Body of pancreas (tissue), 4 donors: ENCODE measurements at regions not wholly inside any gene's neighbourhood (a gene's known extent, or its start where the extent isn't known, plus 50 kb on each side); places are given as distances from the start of the nearest gene placed in this dataset.

ENCODE experiments used
- ATAC-seq: fragments of 150-250 bp; one replicate; pipeline ENCODE4 v1.9.1; 2016
- DNase-seq, 4 donors: peaks; one replicate each; pipeline ENCODE4 v3.0.0-alpha.2; 2019
- H3K27ac ChIP-seq, 4 donors: fragments of 200-600 bp; sonication (generic); 1 replicate in 3 of 4; 2 replicates in 1 of 4; pipeline versions ENCODE4 v1.5.1 to v1.6.1; 2016 to 2019; ENCODE audit warnings: mild to moderate bottlenecking in 1 of 4, mixed read lengths in 1 of 4, moderate library complexity in 1 of 4
- H3K27me3 ChIP-seq, 2 donors: fragments of 200-600 bp; sonication (generic); one replicate each; pipeline ENCODE4 v1.6.0; 2016; ENCODE audit warnings: mild to moderate bottlenecking in 1 of 2
- H3K36me3 ChIP-seq, 2 donors: fragments of 200-600 bp; sonication (generic); replicated peaks in 1 of 2; 2 replicates each; pipeline ENCODE4 v1.5.1; 2016; ENCODE audit warnings: low read depth in 2 of 2; ENCODE audit not compliant: insufficient read depth in 1 of 2
- H3K4me1 ChIP-seq: fragments of 200-600 bp; sonication (generic); one replicate; pipeline ENCODE4 v1.6.0; 2016
- H3K4me3 ChIP-seq, 2 donors: fragments of 200-600 bp; sonication (generic); 1 replicate in 1 of 2; 2 replicates in 1 of 2; pipeline ENCODE4 v1.5.1; 2016 to 2019
- H3K9me3 ChIP-seq, 3 donors: fragments of 200-600 bp; sonication (generic); 1 replicate in 2 of 3; 2 replicates in 1 of 3; pipeline ENCODE4 v1.5.1; 2016
- POLR2A ChIP-seq, 3 donors: fragments of 450-650 bp; IDR thresholded peaks; one replicate each; pipeline ENCODE4 v1.6.1; 2016; ENCODE audit warnings: antibody characterized with exemption in 3 of 3, mild to moderate bottlenecking in 2 of 3
- WGBS, 2 donors: methylation state at CpG; one replicate each; pipeline ENCODE4 v1.1.5; 2017; 5-methylcytosine and 5-hydroxymethylcytosine counted together
- intact Hi-C: fragments of 100-400 bp; cut with DNase I; formaldehyde crosslinking; loops from one replicate; pipeline ENCODE4 v1.15.1; 2023
- TF ChIP-seq, protein P1 (sequence below), 7 experiments: fragments of 450-650 bp in 4 of 7; fragments of 200-600 bp in 3 of 7; sonication (generic) in 3 of 7; IDR thresholded peaks; one replicate each; pipeline ENCODE4 v1.5.1; 2016 to 2019; ENCODE audit warnings: antibody characterized with exemption in 7 of 7

DNA sequence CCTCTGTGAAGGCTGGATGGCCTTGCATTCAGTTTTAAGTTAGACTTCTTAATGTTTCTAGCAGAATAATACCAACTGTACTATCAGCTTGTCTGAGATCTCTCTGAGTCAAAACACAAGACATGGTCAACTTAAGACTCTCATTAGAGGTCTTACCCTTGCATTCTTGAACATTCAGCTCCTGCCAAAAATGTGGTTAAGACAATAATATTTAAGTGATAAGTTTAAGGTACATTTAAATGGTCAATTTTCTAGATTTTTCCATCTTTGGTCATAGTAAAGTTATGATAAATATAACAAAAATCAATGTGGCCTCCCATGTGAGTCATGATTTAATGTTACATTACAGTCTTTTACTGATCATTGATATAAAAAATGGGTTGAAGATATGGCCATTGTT lies 75.0 kb downstream of the NR2F1 start:
- Histone ChIP-seq H3K27ac (no peak overlapping the region), H3K36me3 (no peaks in the 10 kb centered on the region), H3K4me1 (no peaks in the 10 kb centered on the region), H3K4me3 (no peak overlapping the region), H3K27me3 (no peaks in the 10 kb centered on the region), H3K9me3 (no peaks in the 10 kb centered on the region)
- no peak for ATAC-seq
- no peak for TF ChIP-seq POLR2A (IDR thresholded peaks at IDR 0.05)
- TF ChIP-seq, protein P1, sequence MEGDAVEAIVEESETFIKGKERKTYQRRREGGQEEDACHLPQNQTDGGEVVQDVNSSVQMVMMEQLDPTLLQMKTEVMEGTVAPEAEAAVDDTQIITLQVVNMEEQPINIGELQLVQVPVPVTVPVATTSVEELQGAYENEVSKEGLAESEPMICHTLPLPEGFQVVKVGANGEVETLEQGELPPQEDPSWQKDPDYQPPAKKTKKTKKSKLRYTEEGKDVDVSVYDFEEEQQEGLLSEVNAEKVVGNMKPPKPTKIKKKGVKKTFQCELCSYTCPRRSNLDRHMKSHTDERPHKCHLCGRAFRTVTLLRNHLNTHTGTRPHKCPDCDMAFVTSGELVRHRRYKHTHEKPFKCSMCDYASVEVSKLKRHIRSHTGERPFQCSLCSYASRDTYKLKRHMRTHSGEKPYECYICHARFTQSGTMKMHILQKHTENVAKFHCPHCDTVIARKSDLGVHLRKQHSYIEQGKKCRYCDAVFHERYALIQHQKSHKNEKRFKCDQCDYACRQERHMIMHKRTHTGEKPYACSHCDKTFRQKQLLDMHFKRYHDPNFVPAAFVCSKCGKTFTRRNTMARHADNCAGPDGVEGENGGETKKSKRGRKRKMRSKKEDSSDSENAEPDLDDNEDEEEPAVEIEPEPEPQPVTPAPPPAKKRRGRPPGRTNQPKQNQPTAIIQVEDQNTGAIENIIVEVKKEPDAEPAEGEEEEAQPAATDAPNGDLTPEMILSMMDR (IDR thresholded peaks at IDR 0.05), result no peak
- intact Hi-C loops, result no loop called here
- no peak for DNase-seq

- Histone ChIP-seq H3K36me3 (no peaks in the 10 kb centered on the region), H3K27ac (no peak overlapping the region), H3K9me3 (no peaks in the 10 kb centered on the region), H3K4me3 (no peak overlapping the region), H3K27me3 (no peaks in the 10 kb centered on the region), H3K4me1 (no peaks in the 10 kb centered on the region)
- DNase-seq (no peak), ATAC-seq (no peak)
- intact Hi-C loops, result no loop called here
- no peak for TF ChIP-seq POLR2A (IDR thresholded peaks at IDR 0.05)
- TF ChIP-seq, protein P1 (IDR thresholded peaks at IDR 0.05), result no peak
- WGBS, 2 donors, result 58 to 70% methylated on average over 2 of the region's 2 CpGs
Observed at GRCh38 chr5:93654676-93655075, 71.7 kb downstream of the NR2F1 start.

GRCh38 chr5:93653716-93654115 lies 70.7 kb downstream of the NR2F1 start:
- H3K27ac ChIP-seq, result no peak overlapping the region
- H3K9me3 ChIP-seq, result no peaks in the 10 kb centered on the region
- no peaks in the 10 kb centered on the region for H3K36me3 ChIP-seq
- intact Hi-C loops, result no loop called here
- DNase-seq (no peak), ATAC-seq (no peak)
- 96 to 97% methylated on average over 1 of the region's 1 CpG for WGBS, 2 donors
- no peaks in the 10 kb centered on the region for H3K4me1 ChIP-seq
- H3K27me3 ChIP-seq, result no peaks in the 10 kb centered on the region
- H3K4me3 ChIP-seq, result no peak overlapping the region
- no peak for TF ChIP-seq POLR2A (IDR thresholded peaks at IDR 0.05)
- TF ChIP-seq, protein P1 (IDR thresholded peaks at IDR 0.05), result no peak

- Histone ChIP-seq H3K36me3 (no peaks in the 10 kb centered on the region), H3K4me3 (no peak overlapping the region), H3K9me3 (no peaks in the 10 kb centered on the region), H3K27ac (no peak overlapping the region), H3K27me3 (no peaks in the 10 kb centered on the region), H3K4me1 (no peaks in the 10 kb centered on the region)
- intact Hi-C loops, result no loop called here
- ATAC-seq (no peak), DNase-seq (no peak)
- no peak for TF ChIP-seq POLR2A (IDR thresholded peaks at IDR 0.05)
- TF ChIP-seq, protein P1 (IDR thresholded peaks at IDR 0.05), result no peak
- WGBS, 2 donors, result 52 to 69% methylated on average over 1 of the region's 1 CpG
Observed at GRCh38 chr5:93649234-93649900, 66.3 kb downstream of the NR2F1 start.

GRCh38 chr5:93644760-93645159 lies 61.7 kb downstream of the NR2F1 start:
- Histone ChIP-seq H3K4me3 (no peak overlapping the region), H3K9me3 (no peaks in the 10 kb centered on the region), H3K27me3 (no peaks in the 10 kb centered on the region), H3K36me3 (no peaks in the 10 kb centered on the region), H3K27ac (no peak overlapping the region), H3K4me1 (no peaks in the 10 kb centered on the region)
- DNase-seq, result no peak
- TF ChIP-seq POLR2A (IDR thresholded peaks at IDR 0.05), result no peak
- TF ChIP-seq, protein P1 (IDR thresholded peaks at IDR 0.05), result no peak
- WGBS, 2 donors, result 38 to 48% methylated on average over 2 of the region's 2 CpGs
- intact Hi-C loops, result no loop called here
- no peak for ATAC-seq
